ENCODE measurements at regions not wholly inside any gene's neighbourhood (a gene's known extent, or its start where the extent isn't known, plus 50 kb on each side); places are given as distances from the start of the nearest gene placed in this dataset.

DNA sequence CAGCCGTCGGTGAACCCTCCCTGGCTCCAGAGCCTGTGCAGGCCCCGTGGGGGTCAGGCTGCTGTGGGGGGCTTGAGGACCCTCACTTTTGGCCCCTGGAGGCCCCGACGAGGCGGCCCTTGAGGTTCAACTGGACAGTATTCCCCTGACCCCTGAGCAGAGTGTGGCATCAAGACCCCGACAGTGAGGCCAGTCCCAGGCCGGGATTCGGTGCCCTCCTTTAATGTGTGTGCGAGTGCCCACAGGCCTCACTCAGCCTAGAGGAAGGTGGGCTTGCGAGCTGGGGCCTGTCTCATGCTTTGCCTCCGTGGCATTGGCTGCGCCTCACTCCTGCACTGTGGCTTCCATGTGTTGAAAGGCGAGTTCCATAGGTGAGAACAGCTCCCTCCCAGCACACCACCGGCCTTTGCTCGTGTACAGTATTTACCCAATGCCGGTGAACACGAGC, 94.5 kb downstream of the METRNL start:
- Histone ChIP-seq H3K36me3 (ENCODE audit: low read depth) (no peaks in the 10 kb centered on the region), H3K27ac (ENCODE audit: poor library complexity, severe bottlenecking) (no peak overlapping the region), H3K4me3 (ENCODE audit: severe bottlenecking) (no peak overlapping the region), H3K9me3 (ENCODE audit: severe bottlenecking) (no peaks in the 10 kb centered on the region), H3K27me3 (ENCODE audit: insufficient read depth, poor library complexity, severe bottlenecking) (no peaks in the 10 kb centered on the region), H3K4me1 (ENCODE audit: insufficient read depth, poor library complexity, severe bottlenecking) (no peaks in the 10 kb centered on the region)
- ATAC-seq (ENCODE audit: low read depth), result peak; percentile 29; the same call in 2 of the 3 replicates
- DNase-seq (ENCODE audit: low spot score), result peak; percentile 54
- TF ChIP-seq, protein P1, sequence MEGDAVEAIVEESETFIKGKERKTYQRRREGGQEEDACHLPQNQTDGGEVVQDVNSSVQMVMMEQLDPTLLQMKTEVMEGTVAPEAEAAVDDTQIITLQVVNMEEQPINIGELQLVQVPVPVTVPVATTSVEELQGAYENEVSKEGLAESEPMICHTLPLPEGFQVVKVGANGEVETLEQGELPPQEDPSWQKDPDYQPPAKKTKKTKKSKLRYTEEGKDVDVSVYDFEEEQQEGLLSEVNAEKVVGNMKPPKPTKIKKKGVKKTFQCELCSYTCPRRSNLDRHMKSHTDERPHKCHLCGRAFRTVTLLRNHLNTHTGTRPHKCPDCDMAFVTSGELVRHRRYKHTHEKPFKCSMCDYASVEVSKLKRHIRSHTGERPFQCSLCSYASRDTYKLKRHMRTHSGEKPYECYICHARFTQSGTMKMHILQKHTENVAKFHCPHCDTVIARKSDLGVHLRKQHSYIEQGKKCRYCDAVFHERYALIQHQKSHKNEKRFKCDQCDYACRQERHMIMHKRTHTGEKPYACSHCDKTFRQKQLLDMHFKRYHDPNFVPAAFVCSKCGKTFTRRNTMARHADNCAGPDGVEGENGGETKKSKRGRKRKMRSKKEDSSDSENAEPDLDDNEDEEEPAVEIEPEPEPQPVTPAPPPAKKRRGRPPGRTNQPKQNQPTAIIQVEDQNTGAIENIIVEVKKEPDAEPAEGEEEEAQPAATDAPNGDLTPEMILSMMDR (IDR thresholded peaks at IDR 0.05; ENCODE audit: poor library complexity, severe bottlenecking), result no peak

DNA sequence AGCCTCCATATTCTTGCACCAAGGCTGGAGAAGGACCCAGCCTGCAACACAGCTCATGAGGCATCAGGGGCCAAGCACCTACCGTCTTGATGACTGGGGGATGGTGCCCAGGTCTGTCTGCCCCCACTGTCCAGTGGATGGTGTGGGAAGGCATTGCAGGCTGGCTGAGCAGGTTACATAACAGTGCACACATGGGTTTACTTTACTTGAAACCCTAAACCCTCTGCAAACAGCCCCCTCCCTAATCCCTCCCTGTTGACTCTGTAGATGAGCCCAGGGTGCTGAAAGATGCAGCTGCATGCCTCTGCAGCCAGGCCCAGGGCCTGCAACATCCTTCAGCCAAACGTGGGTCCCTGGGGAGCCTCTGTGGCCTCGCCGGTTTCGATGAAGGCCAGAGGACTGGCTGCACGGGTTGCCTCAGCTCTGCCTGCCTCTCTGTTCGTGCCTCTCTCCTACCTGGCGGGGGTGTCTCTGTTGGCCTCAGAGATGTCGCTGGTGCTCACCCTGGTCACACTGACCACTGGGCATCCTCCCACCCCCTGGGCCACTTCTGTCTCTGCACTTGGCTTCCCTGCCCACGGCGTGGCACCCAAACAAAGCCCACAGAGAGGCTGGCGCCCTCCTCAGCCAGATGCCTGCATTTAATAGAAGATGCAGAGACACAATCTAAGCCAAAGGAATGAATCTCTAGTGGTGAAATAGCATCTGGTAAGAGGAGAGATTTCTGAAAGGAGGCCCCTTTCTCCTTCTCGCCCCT, 95.1 kb downstream of the METRNL start:
- H3K27me3 ChIP-seq (ENCODE audit: insufficient read depth, poor library complexity, severe bottlenecking), result no peaks in the 10 kb centered on the region
- peak; percentile 54 for DNase-seq (ENCODE audit: low spot score)
- no peaks in the 10 kb centered on the region for H3K9me3 ChIP-seq (ENCODE audit: severe bottlenecking)

DNA sequence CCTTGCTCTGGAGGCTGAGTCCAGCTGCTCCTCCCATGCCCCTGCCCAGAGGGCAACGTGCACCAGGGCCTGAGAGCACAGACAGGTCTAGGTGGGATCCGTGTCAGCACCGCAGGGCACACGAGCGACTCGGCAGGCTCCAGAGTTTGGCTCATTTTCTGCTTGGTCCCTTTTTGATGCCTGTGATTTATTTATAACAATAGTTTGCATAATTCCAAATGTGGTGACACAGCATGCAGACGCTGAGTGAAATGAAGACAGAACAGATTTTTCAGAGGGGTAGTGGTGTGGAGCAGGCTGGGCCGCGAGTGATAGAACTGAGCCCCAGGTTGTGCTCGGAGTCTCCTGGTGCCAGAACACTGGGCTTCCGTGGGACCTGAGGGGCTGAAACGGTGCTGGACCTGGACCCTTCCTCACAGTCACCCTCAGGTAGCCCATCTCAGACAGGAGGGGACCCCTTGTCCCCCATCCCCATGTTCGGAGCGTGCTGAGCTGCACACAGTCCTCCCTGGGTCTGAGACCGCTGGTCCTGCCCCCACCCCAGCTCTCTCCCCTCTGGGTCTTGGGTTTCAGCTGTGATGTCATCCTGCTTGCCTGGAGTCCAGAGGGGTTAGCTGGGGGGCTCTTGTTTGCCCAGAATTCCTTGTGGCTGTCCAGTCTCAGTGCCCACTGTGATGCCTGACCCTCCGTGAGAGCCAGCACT, 95.9 kb downstream of the METRNL start:
- ATAC-seq (ENCODE audit: low read depth) (no peak), DNase-seq (ENCODE audit: low spot score) (peak; percentile 39)
- no peaks in the 10 kb centered on the region for H3K27me3 ChIP-seq (ENCODE audit: insufficient read depth, poor library complexity, severe bottlenecking)
- H3K27ac ChIP-seq (ENCODE audit: poor library complexity, severe bottlenecking), result no peak overlapping the region
- H3K4me3 ChIP-seq (ENCODE audit: severe bottlenecking), result no peak overlapping the region
- TF ChIP-seq, protein P1 (IDR thresholded peaks at IDR 0.05; ENCODE audit: poor library complexity, severe bottlenecking), result no peak
- H3K36me3 ChIP-seq (ENCODE audit: low read depth), result no peaks in the 10 kb centered on the region
- H3K9me3 ChIP-seq (ENCODE audit: severe bottlenecking), result no peaks in the 10 kb centered on the region
- no peaks in the 10 kb centered on the region for H3K4me1 ChIP-seq (ENCODE audit: insufficient read depth, poor library complexity, severe bottlenecking)

More for the DNA sequence above, 95.1 kb downstream of the METRNL start:
- peak; percentile 40 for ATAC-seq (ENCODE audit: low read depth)
- H3K4me1 ChIP-seq (ENCODE audit: insufficient read depth, poor library complexity, severe bottlenecking), result no peaks in the 10 kb centered on the region
- H3K27ac ChIP-seq (ENCODE audit: poor library complexity, severe bottlenecking), result no peak overlapping the region
- H3K4me3 ChIP-seq (ENCODE audit: severe bottlenecking), result no peak overlapping the region
- TF ChIP-seq, protein P1 (IDR thresholded peaks at IDR 0.05; ENCODE audit: poor library complexity, severe bottlenecking), result no peak
- H3K36me3 ChIP-seq (ENCODE audit: low read depth), result no peaks in the 10 kb centered on the region

DNA sequence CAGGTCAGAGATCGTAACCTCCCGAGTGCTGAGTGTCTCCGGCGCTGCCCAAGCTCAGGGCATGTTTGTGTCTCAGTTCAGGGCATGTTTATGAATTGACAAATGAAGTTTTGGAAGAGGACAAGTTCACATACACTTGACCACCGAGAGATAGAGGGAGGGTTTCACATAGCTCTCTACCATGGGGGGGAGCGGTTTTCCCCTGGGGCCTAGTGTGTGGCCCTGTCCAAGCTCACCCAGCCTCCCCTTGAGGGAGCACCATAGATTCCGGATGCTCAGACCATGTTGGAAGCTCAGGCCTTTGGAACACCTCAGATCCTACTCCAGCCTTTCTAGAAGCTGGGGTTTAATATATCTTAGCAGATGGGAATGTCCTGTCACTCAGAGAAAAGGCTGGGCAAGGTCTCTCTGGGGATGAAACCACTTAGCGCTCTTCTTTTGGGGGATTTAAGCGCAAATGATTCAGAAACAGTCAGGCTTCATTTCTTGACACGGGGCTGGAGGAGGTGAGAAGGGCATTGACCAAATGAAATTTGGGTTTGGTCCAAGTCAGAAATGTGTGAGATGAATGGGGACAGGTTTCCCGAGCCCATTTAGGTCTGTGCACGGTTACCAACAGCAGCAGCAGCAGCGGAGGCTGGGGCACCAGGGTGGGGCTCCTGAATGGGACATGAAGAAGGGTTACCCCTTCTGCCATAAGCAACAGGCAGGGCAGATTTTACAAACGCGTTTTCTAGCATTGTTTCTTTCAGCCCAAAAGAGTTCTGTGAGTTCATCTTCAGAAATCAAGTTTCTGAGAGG, 96.6 kb downstream of the METRNL start:
- TF ChIP-seq, protein P1 (IDR thresholded peaks at IDR 0.05; ENCODE audit: poor library complexity, severe bottlenecking), result no peak
- no peaks in the 10 kb centered on the region for H3K4me1 ChIP-seq (ENCODE audit: insufficient read depth, poor library complexity, severe bottlenecking)
- DNase-seq (ENCODE audit: low spot score) (peak; percentile 21), ATAC-seq (ENCODE audit: low read depth) (no peak)
- H3K4me3 ChIP-seq (ENCODE audit: severe bottlenecking), result no peak overlapping the region
- no peaks in the 10 kb centered on the region for H3K9me3 ChIP-seq (ENCODE audit: severe bottlenecking)
- H3K27ac ChIP-seq (ENCODE audit: poor library complexity, severe bottlenecking), result no peak overlapping the region
- no peaks in the 10 kb centered on the region for H3K36me3 ChIP-seq (ENCODE audit: low read depth)
- H3K27me3 ChIP-seq (ENCODE audit: insufficient read depth, poor library complexity, severe bottlenecking), result no peaks in the 10 kb centered on the region
